ENCODE measurements at regions not wholly inside any gene's neighbourhood (a gene's known extent, or its start where the extent isn't known, plus 50 kb on each side); places are given as distances from the start of the nearest gene placed in this dataset.

GRCh38 chr15:70291305-70292075 lies 193.8 kb upstream of the TLE3 start:
- no peaks in the 10 kb centered on the region for H3K9me3 Mint-ChIP-seq
- H3K27me3 Mint-ChIP-seq (ENCODE audit: low read depth): peaks cover 2% of the 10 kb centered on the region
- no peak overlapping the region for H3K4me3 Mint-ChIP-seq
- ATAC-seq (no peak), DNase-seq (no peak)
- H3K4me1 Mint-ChIP-seq (ENCODE audit: low read depth): peaks cover 4% of the 10 kb centered on the region
- no peaks in the 10 kb centered on the region for H3K36me3 Mint-ChIP-seq (ENCODE audit: insufficient read depth)

- peaks cover 2% of the 10 kb centered on the region for H3K27me3 Mint-ChIP-seq (ENCODE audit: low read depth)
- H3K4me3 Mint-ChIP-seq: no peak overlapping the region
- no peaks in the 10 kb centered on the region for H3K9me3 Mint-ChIP-seq
- DNase-seq (no peak), ATAC-seq (no peak)
- no peaks in the 10 kb centered on the region for H3K36me3 Mint-ChIP-seq (ENCODE audit: insufficient read depth)
- no peaks in the 10 kb centered on the region for H3K4me1 Mint-ChIP-seq (ENCODE audit: low read depth)
Measured at GRCh38 chr15:70290708-70291107, 193.0 kb upstream of the TLE3 start.

GRCh38 chr15:70289191-70289955 lies 191.7 kb upstream of the TLE3 start:
- Mint-ChIP-seq H3K9me3 (no peaks in the 10 kb centered on the region), H3K27me3 (ENCODE audit: low read depth) (peaks cover 2% of the 10 kb centered on the region), H3K36me3 (ENCODE audit: insufficient read depth) (no peaks in the 10 kb centered on the region), H3K4me3 (no peak overlapping the region), H3K4me1 (ENCODE audit: low read depth) (peaks cover 2% of the 10 kb centered on the region)
- ATAC-seq (no peak), DNase-seq (no peak)

GRCh38 chr15:70286113-70286806 lies 188.5 kb upstream of the TLE3 start:
- no peak overlapping the region for H3K4me3 Mint-ChIP-seq
- H3K4me1 Mint-ChIP-seq (ENCODE audit: low read depth): peaks cover 8% of the 10 kb centered on the region
- peaks cover 2% of the 10 kb centered on the region for H3K27me3 Mint-ChIP-seq (ENCODE audit: low read depth)
- ATAC-seq (no peak), DNase-seq (no peak)
- no peaks in the 10 kb centered on the region for H3K9me3 Mint-ChIP-seq
- H3K36me3 Mint-ChIP-seq (ENCODE audit: insufficient read depth): no peaks in the 10 kb centered on the region

- Mint-ChIP-seq H3K4me1 (ENCODE audit: low read depth) (peaks cover 8% of the 10 kb centered on the region), H3K9me3 (no peaks in the 10 kb centered on the region), H3K4me3 (no peak overlapping the region), H3K36me3 (ENCODE audit: insufficient read depth) (no peaks in the 10 kb centered on the region), H3K27me3 (ENCODE audit: low read depth) (no peaks in the 10 kb centered on the region)
- ATAC-seq: no peak
- DNase-seq: no peak
Measured at GRCh38 chr15:70284438-70285214, 186.9 kb upstream of the TLE3 start.

GRCh38 chr15:70283511-70283910 lies 185.8 kb upstream of the TLE3 start:
- H3K4me1 Mint-ChIP-seq (ENCODE audit: low read depth): peaks cover 8% of the 10 kb centered on the region
- no peak overlapping the region for H3K4me3 Mint-ChIP-seq
- no peaks in the 10 kb centered on the region for H3K9me3 Mint-ChIP-seq
- DNase-seq: no peak
- H3K27me3 Mint-ChIP-seq (ENCODE audit: low read depth): no peaks in the 10 kb centered on the region
- ATAC-seq: no peak
- no peaks in the 10 kb centered on the region for H3K36me3 Mint-ChIP-seq (ENCODE audit: insufficient read depth)

- Mint-ChIP-seq H3K27me3 (ENCODE audit: low read depth) (no peaks in the 10 kb centered on the region), H3K9me3 (no peaks in the 10 kb centered on the region), H3K4me3 (no peak overlapping the region), H3K36me3 (ENCODE audit: insufficient read depth) (no peaks in the 10 kb centered on the region), H3K4me1 (ENCODE audit: low read depth) (peaks cover 8% of the 10 kb centered on the region)
- DNase-seq (no peak), ATAC-seq (peak; percentile 87 to 88)
Measured at GRCh38 chr15:70281811-70282307, 184.1 kb upstream of the TLE3 start.

GRCh38 chr15:70281261-70281810 lies 183.6 kb upstream of the TLE3 start:
- ATAC-seq: no peak
- no peak overlapping the region for H3K4me3 Mint-ChIP-seq
- H3K36me3 Mint-ChIP-seq (ENCODE audit: insufficient read depth): no peaks in the 10 kb centered on the region
- H3K4me1 Mint-ChIP-seq (ENCODE audit: low read depth): peaks cover 8% of the 10 kb centered on the region
- DNase-seq: no peak
- H3K9me3 Mint-ChIP-seq: no peaks in the 10 kb centered on the region
- no peaks in the 10 kb centered on the region for H3K27me3 Mint-ChIP-seq (ENCODE audit: low read depth)

- Mint-ChIP-seq H3K9me3 (no peaks in the 10 kb centered on the region), H3K36me3 (ENCODE audit: insufficient read depth) (no peaks in the 10 kb centered on the region), H3K4me1 (ENCODE audit: low read depth) (peaks cover 8% of the 10 kb centered on the region), H3K4me3 (no peak overlapping the region), H3K27me3 (ENCODE audit: low read depth) (no peaks in the 10 kb centered on the region)
- DNase-seq (no peak), ATAC-seq (no peak)
Measured at GRCh38 chr15:70280781-70281180, 183.1 kb upstream of the TLE3 start.

- no peak overlapping the region for H3K4me3 Mint-ChIP-seq
- DNase-seq (no peak), ATAC-seq (no peak)
- no peaks in the 10 kb centered on the region for H3K27me3 Mint-ChIP-seq (ENCODE audit: low read depth)
- H3K4me1 Mint-ChIP-seq (ENCODE audit: low read depth): peaks cover 6% of the 10 kb centered on the region
- H3K36me3 Mint-ChIP-seq (ENCODE audit: insufficient read depth): no peaks in the 10 kb centered on the region
- no peaks in the 10 kb centered on the region for H3K9me3 Mint-ChIP-seq
Measured at GRCh38 chr15:70279096-70279495, 181.4 kb upstream of the TLE3 start.

GRCh38 chr15:70278644-70279043 lies 180.9 kb upstream of the TLE3 start:
- H3K27me3 Mint-ChIP-seq (ENCODE audit: low read depth): no peaks in the 10 kb centered on the region
- ATAC-seq (no peak), DNase-seq (no peak)
- no peaks in the 10 kb centered on the region for H3K9me3 Mint-ChIP-seq
- H3K36me3 Mint-ChIP-seq (ENCODE audit: insufficient read depth): no peaks in the 10 kb centered on the region
- peaks cover 6% of the 10 kb centered on the region for H3K4me1 Mint-ChIP-seq (ENCODE audit: low read depth)
- H3K4me3 Mint-ChIP-seq: no peak overlapping the region

- peaks cover 1% of the 10 kb centered on the region for H3K27me3 Mint-ChIP-seq (ENCODE audit: low read depth)
- H3K4me1 Mint-ChIP-seq (ENCODE audit: low read depth): peaks cover 6% of the 10 kb centered on the region
- no peaks in the 10 kb centered on the region for H3K9me3 Mint-ChIP-seq
- no peak for ATAC-seq
- H3K36me3 Mint-ChIP-seq (ENCODE audit: insufficient read depth): no peaks in the 10 kb centered on the region
- DNase-seq: no peak
- H3K4me3 Mint-ChIP-seq: no peak overlapping the region
Measured at GRCh38 chr15:70277556-70277955, 179.8 kb upstream of the TLE3 start.

- H3K4me3 Mint-ChIP-seq: no peak overlapping the region
- H3K27me3 Mint-ChIP-seq (ENCODE audit: low read depth): peaks cover 3% of the 10 kb centered on the region
- peaks cover 1% of the 10 kb centered on the region for H3K4me1 Mint-ChIP-seq (ENCODE audit: low read depth)
- H3K36me3 Mint-ChIP-seq (ENCODE audit: insufficient read depth): no peaks in the 10 kb centered on the region
- ATAC-seq (no peak), DNase-seq (no peak)
- H3K9me3 Mint-ChIP-seq: no peaks in the 10 kb centered on the region
Measured at GRCh38 chr15:70276401-70276800, 178.7 kb upstream of the TLE3 start.

All from activated T-cell treated with anti-CD3 and anti-CD28 coated beads, Interleukin-2, amount 50 U/mL, for 4 hours (primary cell).